NCI-H2029 treated with DMSO at 0.1 percent for 48 hours (cell line): ENCODE measurements at regions not wholly inside any gene's neighbourhood (a gene's known extent, or its start where the extent isn't known, plus 50 kb on each side); places are given as distances from the start of the nearest gene placed in this dataset.

Experiments used
- DNase-seq: peaks from one replicate; lab custom pipeline; 2025; lab: John Stamatoyannopoulos, UW

GRCh38 chr2:16275131-16275530 lies 334.8 kb downstream of the MYCN start:
- DNase-seq, result no peak

GRCh38 chr2:16273111-16273510 lies 332.8 kb downstream of the MYCN start:
- DNase-seq, result no peak

- DNase-seq, result no peak
Observed at GRCh38 chr2:16272038-16272788, 331.9 kb downstream of the MYCN start.

GRCh38 chr2:16271231-16271896 lies 331.0 kb downstream of the MYCN start:
- no peak for DNase-seq

DNA sequence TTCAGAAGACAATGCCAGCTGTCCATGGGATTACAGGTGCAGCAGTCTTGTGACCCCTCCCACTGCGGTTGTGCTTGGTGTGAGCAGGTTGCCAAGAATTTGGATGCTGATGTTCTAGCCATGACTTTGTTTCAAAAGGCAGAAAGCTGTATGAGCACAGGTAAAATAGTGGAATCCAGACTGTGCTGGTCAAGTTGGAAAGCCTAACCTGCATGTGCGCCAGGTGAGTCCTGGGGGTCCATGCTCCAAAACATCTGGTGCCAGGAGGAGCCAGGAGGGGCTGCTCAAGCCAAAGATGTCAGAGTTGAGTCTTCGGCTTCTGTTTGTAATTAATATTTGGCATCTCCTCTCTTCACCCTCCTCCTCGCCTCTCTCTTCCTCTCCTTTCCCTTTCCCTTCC lies 330.1 kb downstream of the MYCN start:
- no peak for DNase-seq

DNA sequence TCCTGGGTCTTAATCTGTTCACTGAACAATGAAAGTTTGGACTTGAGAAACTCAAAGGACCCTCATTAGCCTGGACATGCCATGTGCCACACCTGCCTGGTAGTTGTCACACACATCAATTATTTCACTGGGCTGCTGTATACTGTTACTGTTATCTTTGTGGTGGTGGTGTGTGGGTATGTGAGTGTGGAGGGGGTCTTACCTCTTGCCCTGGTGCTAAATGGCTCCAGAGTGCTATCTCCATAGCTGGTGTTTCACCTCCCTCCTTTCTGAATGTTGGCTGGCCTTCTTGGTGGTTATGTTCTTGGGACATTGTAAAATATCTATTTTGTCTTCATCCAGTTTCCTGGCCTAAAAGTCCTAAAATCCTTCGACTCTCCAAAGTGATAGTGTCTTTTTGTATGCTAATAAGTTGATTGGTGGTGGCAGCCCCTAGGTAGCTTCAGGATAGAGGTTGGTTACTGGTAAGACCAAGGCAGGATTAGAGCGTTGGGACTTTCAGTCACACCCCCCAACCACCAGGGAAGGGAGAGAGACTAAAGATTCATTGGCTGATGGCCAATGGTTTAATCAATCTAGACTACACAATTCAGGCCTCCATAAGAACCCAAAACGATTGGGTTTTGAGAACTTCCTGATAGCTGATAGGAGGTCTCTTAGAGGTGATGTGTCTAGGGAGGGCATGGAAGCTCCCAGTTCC lies 328.1 kb downstream of the MYCN start:
- no peak for DNase-seq

GRCh38 chr2:16266571-16266970 lies 326.2 kb downstream of the MYCN start:
- no peak for DNase-seq

- no peak for DNase-seq
Observed at GRCh38 chr2:16264931-16265540, 324.7 kb downstream of the MYCN start.

- no peak for DNase-seq
Observed at GRCh38 chr2:16264491-16264890, 324.1 kb downstream of the MYCN start.

DNA sequence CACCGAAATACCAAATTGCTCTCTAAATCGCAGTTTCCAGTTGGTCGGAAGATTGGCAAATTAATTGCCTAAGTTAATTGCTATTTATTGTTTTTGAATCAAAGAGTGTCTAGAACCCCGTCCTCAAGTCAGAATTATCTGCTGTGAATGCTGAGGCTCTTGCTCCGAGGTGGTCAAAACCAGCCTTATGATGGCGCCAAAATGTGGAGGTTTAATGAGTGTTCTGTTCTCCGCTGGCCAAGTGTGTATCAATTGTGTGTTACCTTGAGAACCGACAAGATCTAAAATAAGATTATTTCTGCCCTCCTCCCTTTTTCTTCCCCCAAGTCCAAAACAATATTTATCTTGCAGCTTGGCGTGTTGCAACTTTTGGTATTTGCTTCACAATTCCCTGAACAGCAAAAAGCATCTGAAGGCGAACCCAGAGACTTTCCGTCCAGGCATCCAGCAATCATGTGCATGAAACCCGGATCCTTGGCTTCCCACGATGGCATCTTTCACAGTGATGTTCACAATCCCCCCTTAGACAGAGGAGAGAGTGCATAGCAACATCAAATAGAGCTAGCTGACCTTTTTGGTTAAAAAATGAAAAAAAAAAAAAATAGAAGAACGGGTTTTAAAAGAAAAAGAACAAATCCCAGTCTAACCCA lies 323.0 kb downstream of the MYCN start:
- DNase-seq, result no peak

DNA sequence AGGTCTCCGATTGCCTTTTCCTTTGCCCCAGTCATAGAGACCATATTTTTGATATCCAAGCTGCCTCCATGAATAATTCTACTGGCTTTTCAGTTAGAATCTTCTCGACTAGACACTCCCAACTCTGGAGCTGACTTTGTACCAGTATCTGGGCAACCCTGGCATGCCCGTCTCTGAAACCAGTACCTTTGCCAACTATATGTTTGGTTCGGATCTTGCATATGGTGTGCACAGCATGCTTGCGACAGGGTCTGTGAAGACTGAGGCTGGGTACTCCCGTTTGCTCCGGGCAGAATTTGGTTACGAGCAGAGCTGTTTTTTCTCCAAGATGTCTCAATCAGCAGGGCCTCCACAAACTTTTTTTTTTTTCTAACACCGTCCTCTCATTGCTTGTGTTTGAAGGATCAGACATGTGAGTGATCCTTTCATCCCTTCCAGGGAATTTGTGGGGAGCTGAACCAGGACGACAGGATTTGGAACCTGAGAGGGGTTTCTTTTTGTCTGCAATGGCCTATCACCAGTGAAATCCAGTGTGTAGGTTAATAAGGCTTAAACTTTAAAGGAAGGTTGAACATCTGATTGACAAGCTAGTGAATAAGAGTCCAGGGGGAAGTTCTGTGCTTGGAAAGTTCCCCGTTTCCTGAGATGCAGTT lies 322.3 kb downstream of the MYCN start:
- no peak for DNase-seq

- no peak for DNase-seq
Observed at GRCh38 chr2:16261791-16262190, 321.4 kb downstream of the MYCN start.

GRCh38 chr2:16261071-16261470 lies 320.7 kb downstream of the MYCN start:
- DNase-seq, result no peak

DNA sequence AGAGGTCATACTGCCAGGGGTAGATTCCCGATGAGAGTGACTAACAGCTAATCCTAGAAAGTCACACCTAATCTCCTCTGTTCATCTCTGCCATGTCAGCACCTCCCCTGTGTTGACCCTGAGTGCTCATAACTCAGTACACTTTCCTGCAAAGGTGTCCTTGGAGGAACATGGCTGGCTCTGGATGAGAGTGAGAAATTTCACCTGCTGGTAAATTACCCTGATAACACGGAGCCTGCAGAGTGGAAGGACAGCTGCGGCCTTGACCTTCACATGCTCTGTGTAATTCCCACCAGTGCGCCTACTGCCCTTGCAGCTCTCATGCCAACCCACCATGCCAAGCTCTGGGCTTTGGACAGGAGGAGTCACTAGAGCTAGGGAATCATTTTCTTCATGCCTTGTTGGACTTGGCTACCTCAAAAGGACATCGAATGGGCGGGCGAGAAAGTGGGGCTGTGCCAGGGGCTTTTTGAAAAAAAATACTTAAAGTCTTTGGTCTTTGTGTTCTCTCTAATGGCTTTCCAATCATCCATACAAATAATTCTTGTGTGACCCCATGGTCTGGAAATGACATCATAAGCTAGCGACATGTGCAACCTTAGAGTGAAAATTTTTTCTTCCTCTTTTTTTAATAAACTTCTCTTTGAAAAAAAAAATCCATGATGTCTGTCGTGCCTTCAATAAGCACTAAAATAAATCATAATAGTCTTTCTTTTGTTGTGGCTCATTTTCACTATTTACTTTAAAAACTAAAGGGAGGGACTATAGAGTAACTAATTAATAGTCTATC lies 319.9 kb downstream of the MYCN start:
- no peak for DNase-seq

- DNase-seq, result no peak
Observed at GRCh38 chr2:16259010-16259409, 318.7 kb downstream of the MYCN start.

DNA sequence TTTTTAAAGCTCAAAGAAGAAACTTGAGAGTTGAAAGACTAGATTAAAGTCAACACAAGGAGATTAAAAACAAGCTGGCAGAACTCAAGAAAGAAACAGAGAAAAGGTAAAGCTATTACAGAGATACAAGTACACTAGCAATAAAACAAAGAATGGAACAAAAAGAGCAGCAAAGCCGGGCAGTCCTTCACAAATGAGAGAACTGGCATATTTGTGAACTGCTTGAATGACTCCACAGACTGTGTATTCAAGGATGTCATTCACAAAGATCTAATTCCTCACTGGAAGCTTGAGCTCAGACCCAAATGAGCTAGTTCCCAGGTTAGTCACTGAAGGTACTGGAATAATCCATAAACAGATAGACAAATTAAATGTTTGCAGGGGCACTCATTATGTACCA lies 318.0 kb downstream of the MYCN start:
- no peak for DNase-seq

GRCh38 chr2:16257322-16258028 lies 317.1 kb downstream of the MYCN start:
- DNase-seq, result no peak

GRCh38 chr2:16256601-16257321 lies 316.4 kb downstream of the MYCN start:
- no peak for DNase-seq

- DNase-seq, result no peak
Observed at GRCh38 chr2:16255120-16255519, 314.8 kb downstream of the MYCN start.
